Peyer's patch (tissue), 4 donors: ENCODE measurements at regions not wholly inside any gene's neighbourhood (a gene's known extent, or its start where the extent isn't known, plus 50 kb on each side); places are given as distances from the start of the nearest gene placed in this dataset.

Experiments used
- POLR2A ChIP-seq, 2 donors: fragments of 450-650 bp; IDR thresholded peaks; one replicate each; pipeline ENCODE4 v1.5.1; 2017; ENCODE audit warnings: antibody characterized with exemption in 2 of 2, mild to moderate bottlenecking in 2 of 2, moderate library complexity in 2 of 2
- TF ChIP-seq, protein P1 (sequence below), 6 experiments: fragments of 450-650 bp in 4 of 6; fragments of 200-600 bp in 2 of 6; sonication (generic) in 1 of 6; IDR thresholded peaks; one replicate each; pipeline ENCODE4 v1.5.1; 2017 to 2019; ENCODE audit warnings: antibody characterized with exemption in 6 of 6, mild to moderate bottlenecking in 3 of 6, moderate library complexity in 1 of 6

DNA sequence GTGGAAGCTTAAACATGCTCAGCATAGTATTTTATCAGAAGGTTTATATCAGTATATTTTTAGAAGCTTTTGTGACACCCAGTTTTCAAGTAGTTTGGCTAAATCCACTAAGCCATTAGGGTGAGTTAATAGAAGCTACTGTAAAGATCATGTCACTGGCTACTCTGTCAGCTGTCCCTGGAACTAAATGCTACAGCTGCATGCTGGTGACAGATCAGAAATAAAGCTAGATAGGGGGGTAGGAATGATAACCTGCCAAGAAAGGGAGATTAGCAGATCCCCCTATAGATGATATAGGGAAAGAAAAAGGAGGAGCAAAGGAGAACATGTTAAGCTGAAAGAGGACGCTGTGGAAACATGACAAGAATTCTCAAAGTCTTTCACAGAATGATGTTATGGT is 363.2 kb downstream of the QKI start:
- TF ChIP-seq, protein P1, sequence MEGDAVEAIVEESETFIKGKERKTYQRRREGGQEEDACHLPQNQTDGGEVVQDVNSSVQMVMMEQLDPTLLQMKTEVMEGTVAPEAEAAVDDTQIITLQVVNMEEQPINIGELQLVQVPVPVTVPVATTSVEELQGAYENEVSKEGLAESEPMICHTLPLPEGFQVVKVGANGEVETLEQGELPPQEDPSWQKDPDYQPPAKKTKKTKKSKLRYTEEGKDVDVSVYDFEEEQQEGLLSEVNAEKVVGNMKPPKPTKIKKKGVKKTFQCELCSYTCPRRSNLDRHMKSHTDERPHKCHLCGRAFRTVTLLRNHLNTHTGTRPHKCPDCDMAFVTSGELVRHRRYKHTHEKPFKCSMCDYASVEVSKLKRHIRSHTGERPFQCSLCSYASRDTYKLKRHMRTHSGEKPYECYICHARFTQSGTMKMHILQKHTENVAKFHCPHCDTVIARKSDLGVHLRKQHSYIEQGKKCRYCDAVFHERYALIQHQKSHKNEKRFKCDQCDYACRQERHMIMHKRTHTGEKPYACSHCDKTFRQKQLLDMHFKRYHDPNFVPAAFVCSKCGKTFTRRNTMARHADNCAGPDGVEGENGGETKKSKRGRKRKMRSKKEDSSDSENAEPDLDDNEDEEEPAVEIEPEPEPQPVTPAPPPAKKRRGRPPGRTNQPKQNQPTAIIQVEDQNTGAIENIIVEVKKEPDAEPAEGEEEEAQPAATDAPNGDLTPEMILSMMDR (IDR thresholded peaks at IDR 0.05): no peak
- no peak for TF ChIP-seq POLR2A (IDR thresholded peaks at IDR 0.05)
